ENCODE measurements at regions not wholly inside any gene's neighbourhood (a gene's known extent, or its start where the extent isn't known, plus 50 kb on each side); places are given as distances from the start of the nearest gene placed in this dataset.

- no peak for DNase-seq (ENCODE audit: low read depth, low spot score)
- SMC1A ChIA-PET (ENCODE audit: uncharacterized antibody, unreplicated experiment): no interaction called here
- WGBS (ENCODE audit: insufficient coverage, insufficient replicate concordance, low lambda C conversion rate, missing lambda C conversion rate): 20% methylated on average over 5 of the region's 5 CpGs
- RAD21 ChIA-PET (ENCODE audit: unreplicated experiment): no interaction called here
- H3K9ac ChIP-seq (ENCODE audit: control insufficient read depth, insufficient read depth, low read length): no peak overlapping the region
- no peak for TF ChIP-seq PKNOX1 (IDR thresholded peaks at IDR 0.05)
- TF ChIP-seq PAX5 (IDR thresholded peaks at IDR 0.05; ENCODE audit: borderline replicate concordance, low read depth, low read length): no peak
- in situ Hi-C loops (cut with MboI) (no loop called here), intact Hi-C loops (cut with micrococcal nuclease; ENCODE audit: unreplicated experiment) (no loop called here)
- BruUV-seq (replicated peaks): no TSS peak
- no peaks in the 10 kb centered on the region for H3K4me1 ChIP-seq (ENCODE audit: control insufficient read depth, insufficient read depth, low read length)
- no peak overlapping the region for H2AFZ ChIP-seq (ENCODE audit: control insufficient read depth, low read depth, low read length)
- H3K9me3 ChIP-seq (replicated peaks; ENCODE audit: control insufficient read depth, insufficient read depth, low read length): no peaks in the 10 kb centered on the region
- H3K27ac ChIP-seq (ENCODE audit: control insufficient read depth, insufficient read depth): no peak overlapping the region
- no peak overlapping the region for H3K4me2 ChIP-seq (ENCODE audit: control insufficient read depth, insufficient read depth)
- H3K27me3 ChIP-seq (replicated peaks in 1 of 2; ENCODE audit: control insufficient read depth in 2 of 2, insufficient read depth in 2 of 2, low read length in 1 of 2): no peaks in the 10 kb centered on the region; a peak in 2 of 4 replicates
- H3K79me2 ChIP-seq (ENCODE audit: control insufficient read depth, insufficient read depth, low read length): no peaks in the 10 kb centered on the region
- no peaks in the 10 kb centered on the region for H3K36me3 ChIP-seq (ENCODE audit: control insufficient read depth in 2 of 2, insufficient read depth in 2 of 2, low read length in 1 of 2)
- CTCF ChIA-PET: interaction anchor here (0.6 kb wide), 1 partner anchor 264 kb away, joined by 3 read pairs; no protein-coding TSS in a partner anchor
- POLR2A ChIA-PET: interaction anchor here (0.9 kb wide), 1 partner anchor 58 kb away, joined by 3 read pairs; no protein-coding TSS in a partner anchor
- no peak for ATAC-seq
- H3K4me3 ChIP-seq: no peak overlapping the region
- no peak for FAIRE-seq
- no peaks in the 10 kb centered on the region for H4K20me1 ChIP-seq (ENCODE audit: control insufficient read depth, insufficient read depth)
These were observed 125.8 kb downstream of the VEGFA start for GRCh38 chr6:43895656-43896328.

GRCh38 chr6:43893073-43893472, 123.1 kb downstream of the VEGFA start:
- H3K9ac ChIP-seq (ENCODE audit: control insufficient read depth, insufficient read depth, low read length): no peak overlapping the region
- no peaks in the 10 kb centered on the region for H3K79me2 ChIP-seq (ENCODE audit: control insufficient read depth, insufficient read depth, low read length)
- CTCF ChIA-PET: interaction anchor here (0.7 to 1.7 kb wide), 2 partner anchors 61 to 119 kb away, joined by 3 to 6 read pairs; no protein-coding TSS in a partner anchor
- RAD21 ChIA-PET (ENCODE audit: unreplicated experiment): no interaction called here
- TF ChIP-seq STAT1 (conservative IDR thresholded peaks at IDR 0.05) (no peak), EED (IDR thresholded peaks at IDR 0.05; ENCODE audit: low read depth) (no peak), SREBF1 (IDR thresholded peaks at IDR 0.05; ENCODE audit: low read length) (no peak), PML (IDR thresholded peaks at IDR 0.05; ENCODE audit: low read length) (no peak), MEF2A (IDR thresholded peaks at IDR 0.05; ENCODE audit: insufficient read depth, low read depth, low read length) (no peak)
- TF ChIP-seq, protein P1, sequence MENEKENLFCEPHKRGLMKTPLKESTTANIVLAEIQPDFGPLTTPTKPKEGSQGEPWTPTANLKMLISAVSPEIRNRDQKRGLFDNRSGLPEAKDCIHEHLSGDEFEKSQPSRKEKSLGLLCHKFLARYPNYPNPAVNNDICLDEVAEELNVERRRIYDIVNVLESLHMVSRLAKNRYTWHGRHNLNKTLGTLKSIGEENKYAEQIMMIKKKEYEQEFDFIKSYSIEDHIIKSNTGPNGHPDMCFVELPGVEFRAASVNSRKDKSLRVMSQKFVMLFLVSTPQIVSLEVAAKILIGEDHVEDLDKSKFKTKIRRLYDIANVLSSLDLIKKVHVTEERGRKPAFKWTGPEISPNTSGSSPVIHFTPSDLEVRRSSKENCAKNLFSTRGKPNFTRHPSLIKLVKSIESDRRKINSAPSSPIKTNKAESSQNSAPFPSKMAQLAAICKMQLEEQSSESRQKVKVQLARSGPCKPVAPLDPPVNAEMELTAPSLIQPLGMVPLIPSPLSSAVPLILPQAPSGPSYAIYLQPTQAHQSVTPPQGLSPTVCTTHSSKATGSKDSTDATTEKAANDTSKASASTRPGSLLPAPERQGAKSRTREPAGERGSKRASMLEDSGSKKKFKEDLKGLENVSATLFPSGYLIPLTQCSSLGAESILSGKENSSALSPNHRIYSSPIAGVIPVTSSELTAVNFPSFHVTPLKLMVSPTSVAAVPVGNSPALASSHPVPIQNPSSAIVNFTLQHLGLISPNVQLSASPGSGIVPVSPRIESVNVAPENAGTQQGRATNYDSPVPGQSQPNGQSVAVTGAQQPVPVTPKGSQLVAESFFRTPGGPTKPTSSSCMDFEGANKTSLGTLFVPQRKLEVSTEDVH (IDR thresholded peaks at IDR 0.05; ENCODE audit: low read depth, partially characterized antibody): no peak
- H2AFZ ChIP-seq (ENCODE audit: control insufficient read depth, low read depth, low read length): no peak overlapping the region
- intact Hi-C loops (cut with micrococcal nuclease; ENCODE audit: unreplicated experiment) (no loop called here), in situ Hi-C loops (cut with MboI) (no loop called here)
- no peak overlapping the region for H3K4me3 ChIP-seq
- ATAC-seq: no peak
- WGBS (ENCODE audit: insufficient coverage, insufficient replicate concordance, low lambda C conversion rate, missing lambda C conversion rate): 52% methylated on average over 8 of the region's 8 CpGs
- no peak overlapping the region for H3K4me2 ChIP-seq (ENCODE audit: control insufficient read depth, insufficient read depth)
- no peak overlapping the region for H3K27ac ChIP-seq (ENCODE audit: control insufficient read depth, insufficient read depth)
- no peaks in the 10 kb centered on the region for H4K20me1 ChIP-seq (ENCODE audit: control insufficient read depth, insufficient read depth)
- no peak for DNase-seq (ENCODE audit: low read depth, low spot score)
- H3K4me1 ChIP-seq (ENCODE audit: control insufficient read depth, insufficient read depth, low read length): no peaks in the 10 kb centered on the region
- FAIRE-seq: no peak
- SMC1A ChIA-PET (ENCODE audit: uncharacterized antibody, unreplicated experiment): interaction anchor here (0.9 kb wide), 1 partner anchor 44 kb away, joined by 3 read pairs; no protein-coding TSS in a partner anchor
- no peaks in the 10 kb centered on the region for H3K9me3 ChIP-seq (replicated peaks; ENCODE audit: control insufficient read depth, insufficient read depth, low read length)
- no peaks in the 10 kb centered on the region for H3K36me3 ChIP-seq (ENCODE audit: control insufficient read depth in 2 of 2, insufficient read depth in 2 of 2, low read length in 1 of 2)
- POLR2A ChIA-PET: no interaction called here
- no TSS peak for BruUV-seq (replicated peaks)
- H3K27me3 ChIP-seq (replicated peaks in 1 of 2; ENCODE audit: control insufficient read depth in 2 of 2, insufficient read depth in 2 of 2, low read length in 1 of 2): no peaks in the 10 kb centered on the region; a peak in 1 of 4 replicates
